Jurkat, Clone E6-1 (cell line): ENCODE measurements at regions not wholly inside any gene's neighbourhood (a gene's known extent, or its start where the extent isn't known, plus 50 kb on each side); places are given as distances from the start of the nearest gene placed in this dataset.

ENCODE experiments used
- DNase-seq: peaks from one replicate; pipeline ENCODE4 v3.0.0-alpha.2; 2011; ENCODE audit warnings: low read depth, low spot score
- H3K4me3 ChIP-seq: 2 replicates; pipeline ENCODE4 v1.5.1; 2011; ENCODE audit warnings: mild to moderate bottlenecking, low read length, control low read depth, moderate library complexity

- no peak overlapping the region for H3K4me3 ChIP-seq
- DNase-seq: no peak
Observed at GRCh38 chr4:153120235-153120634, 84.0 kb upstream of the TRIM2 start.

DNA sequence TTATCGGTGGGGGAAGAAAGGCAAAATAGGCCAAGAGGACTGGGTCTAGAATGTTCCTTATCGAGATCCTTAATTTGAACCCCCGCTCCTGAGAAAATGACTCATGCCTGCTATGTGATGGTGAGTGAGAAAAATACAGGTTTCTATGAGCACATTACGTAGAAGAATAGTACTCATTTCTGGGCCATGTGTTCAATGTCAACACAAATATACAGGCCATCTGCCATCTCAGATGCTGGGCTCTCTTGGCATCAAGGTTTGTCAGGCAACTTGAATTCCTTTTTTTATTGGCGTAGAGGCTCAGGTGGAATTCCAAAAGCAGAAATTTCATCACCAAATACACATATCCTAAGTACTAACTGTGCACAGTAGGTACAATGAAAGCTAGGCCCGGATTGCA, 81.4 kb upstream of the TRIM2 start:
- H3K4me3 ChIP-seq: no peak overlapping the region
- no peak for DNase-seq

DNA sequence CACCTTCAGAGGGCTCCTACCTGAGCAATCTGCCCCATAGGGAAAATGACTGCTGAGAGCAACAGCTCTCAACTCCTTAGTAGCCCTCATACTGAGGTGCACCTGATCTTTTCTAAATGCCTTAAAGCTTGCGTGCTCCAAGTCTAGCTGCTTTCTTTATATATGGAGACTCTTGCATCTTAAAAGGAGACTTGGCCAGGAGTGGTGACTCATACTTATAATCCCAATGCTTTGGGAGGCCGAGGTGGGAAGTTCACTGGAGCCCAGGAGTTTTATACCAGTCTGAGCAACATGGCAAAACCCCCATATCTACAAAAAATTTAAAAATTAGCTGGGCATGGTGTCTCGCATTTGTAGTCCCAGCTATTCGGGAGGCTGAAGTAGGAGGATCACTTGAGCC, 78.1 kb upstream of the TRIM2 start:
- no peak overlapping the region for H3K4me3 ChIP-seq
- no peak for DNase-seq

- DNase-seq: peak; percentile 79
- H3K4me3 ChIP-seq: no peak overlapping the region
Observed at GRCh38 chr4:153127760-153128494, 76.3 kb upstream of the TRIM2 start.

GRCh38 chr4:153131596-153131995, 72.6 kb upstream of the TRIM2 start:
- no peak overlapping the region for H3K4me3 ChIP-seq
- no peak for DNase-seq

DNA sequence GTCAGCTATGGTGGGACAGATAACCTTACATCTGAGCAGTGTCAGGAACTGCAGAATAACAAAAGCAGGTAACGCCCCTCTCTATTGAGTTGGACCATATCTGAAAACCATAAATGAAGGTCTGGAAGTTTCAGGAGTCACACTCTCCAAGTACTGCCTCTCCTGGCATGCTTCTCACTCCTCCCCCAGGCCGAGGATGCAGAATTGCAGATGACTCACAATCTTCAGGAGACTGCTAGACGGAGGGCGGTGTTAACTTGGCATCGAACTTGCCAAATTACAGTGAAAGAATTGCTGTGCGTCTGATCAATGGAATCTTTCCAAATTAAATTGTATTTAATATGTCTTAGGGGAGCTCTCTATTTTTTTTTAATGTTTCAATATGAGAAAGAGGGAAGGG, 67.1 kb upstream of the TRIM2 start:
- DNase-seq: no peak
- H3K4me3 ChIP-seq: no peak overlapping the region

DNA sequence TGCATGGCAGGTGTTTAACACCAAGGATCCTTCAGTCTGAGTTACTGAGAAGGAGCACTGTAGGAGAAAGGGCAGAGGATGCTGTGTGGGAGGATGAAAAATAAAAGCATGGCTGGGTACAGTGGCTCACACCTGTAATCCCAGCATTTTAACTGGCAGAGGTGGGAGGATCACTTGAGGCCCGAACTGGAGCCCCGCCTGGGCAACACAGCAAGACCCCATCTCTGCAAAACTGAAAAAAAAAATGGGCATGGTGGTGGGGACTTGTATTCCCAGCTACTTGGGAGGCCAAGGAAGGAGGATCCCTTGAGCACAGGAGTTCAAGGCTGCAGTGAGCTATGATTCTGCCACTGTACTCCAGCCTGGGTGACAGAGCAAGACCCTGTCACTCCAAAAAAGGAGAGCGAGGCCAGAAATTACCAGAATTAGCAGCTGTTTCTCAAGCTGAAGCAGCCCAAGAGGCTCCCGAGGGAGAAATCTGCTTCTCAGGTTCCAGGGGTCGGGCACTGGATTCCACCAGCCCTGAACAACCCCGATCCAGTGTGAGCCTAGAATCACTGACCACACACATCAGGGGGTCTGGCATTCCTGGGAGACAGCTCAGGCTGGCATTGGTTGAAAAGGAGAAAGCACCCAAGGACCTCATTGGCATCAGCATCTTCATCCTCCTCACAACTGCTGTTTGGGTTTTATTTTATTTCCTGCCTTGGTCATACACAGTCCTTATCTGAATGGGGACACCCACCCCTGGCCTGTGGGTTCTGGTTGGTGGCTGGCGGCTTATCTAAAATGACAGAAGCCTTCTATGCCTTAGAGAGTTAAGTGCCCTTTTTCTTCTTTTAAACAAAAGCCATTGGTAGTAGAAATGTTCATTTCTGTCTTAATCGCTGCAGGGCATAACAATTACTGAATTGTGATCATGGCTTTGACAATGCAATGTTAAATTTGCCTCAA, 66.3 kb upstream of the TRIM2 start:
- DNase-seq: no peak
- H3K4me3 ChIP-seq: no peak overlapping the region

- H3K4me3 ChIP-seq: no peak overlapping the region
- DNase-seq: no peak
Observed at GRCh38 chr4:153138736-153139135, 65.5 kb upstream of the TRIM2 start.

DNA sequence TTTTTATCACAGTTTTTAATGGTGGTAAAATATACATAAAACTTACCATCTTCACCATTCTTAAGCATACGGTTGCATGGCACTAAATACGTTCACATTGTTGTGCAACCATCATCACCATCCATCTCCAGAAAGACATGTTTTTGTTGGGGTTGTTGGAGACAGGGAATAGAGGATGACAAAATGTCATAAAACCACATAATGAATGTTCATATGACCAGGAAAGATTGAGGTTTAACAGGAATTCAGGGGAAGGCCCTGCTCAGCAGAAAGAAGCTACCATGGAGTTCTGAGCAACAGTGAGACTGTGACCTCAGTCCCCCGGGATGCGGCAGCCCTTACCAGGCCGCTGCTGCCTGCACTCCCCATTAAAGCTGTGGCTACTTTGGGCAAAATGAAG, 63.9 kb upstream of the TRIM2 start:
- no peak overlapping the region for H3K4me3 ChIP-seq
- no peak for DNase-seq

GRCh38 chr4:153141238-153141637, 63.0 kb upstream of the TRIM2 start:
- no peak for DNase-seq
- no peak overlapping the region for H3K4me3 ChIP-seq

GRCh38 chr4:153142700-153143438, 61.4 kb upstream of the TRIM2 start:
- no peak overlapping the region for H3K4me3 ChIP-seq
- peak; percentile 53 for DNase-seq

- no peak overlapping the region for H3K4me3 ChIP-seq
- DNase-seq: no peak
Observed at GRCh38 chr4:153143527-153144348, 60.5 kb upstream of the TRIM2 start.

DNA sequence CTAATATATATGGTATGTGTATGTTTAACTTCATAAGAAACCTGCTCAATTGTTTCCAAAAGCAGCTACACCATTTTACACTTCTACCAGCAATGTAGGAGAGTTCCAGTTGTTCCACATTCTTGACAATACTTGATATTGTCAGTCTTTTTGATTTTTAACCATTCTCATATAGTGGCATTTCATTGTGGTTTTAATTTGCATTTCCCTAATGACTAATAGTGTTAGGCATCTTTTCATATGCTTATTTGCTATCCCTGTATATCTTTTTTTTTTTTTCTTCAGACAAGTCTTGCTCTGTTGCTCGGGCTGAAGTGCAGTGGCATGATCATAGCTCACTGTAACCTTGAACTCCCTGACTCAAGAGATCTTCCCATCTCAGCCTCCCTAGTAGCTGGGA, 58.2 kb upstream of the TRIM2 start:
- DNase-seq: no peak

GRCh38 chr4:153146961-153147360, 57.3 kb upstream of the TRIM2 start:
- no peak overlapping the region for H3K4me3 ChIP-seq
- no peak for DNase-seq

More for the DNA sequence above, 58.2 kb upstream of the TRIM2 start:
- H3K4me3 ChIP-seq: no peak overlapping the region

- no peak for DNase-seq
Observed at GRCh38 chr4:153148791-153149190, 55.5 kb upstream of the TRIM2 start.

GRCh38 chr4:153151535-153152455, 52.4 kb upstream of the TRIM2 start:
- H3K4me3 ChIP-seq: no peak overlapping the region
- DNase-seq: no peak

More at GRCh38 chr4:153148791-153149190, 55.5 kb upstream of the TRIM2 start:
- H3K4me3 ChIP-seq: no peak overlapping the region

- peak overlapping the region; percentile 67 for H3K4me3 ChIP-seq
- peak; percentile 74 for DNase-seq
Observed at GRCh38 chr4:153152501-153153338, 51.5 kb upstream of the TRIM2 start.
